GM12878 (cell line): ENCODE measurements at regions not wholly inside any gene's neighbourhood (a gene's known extent, or its start where the extent isn't known, plus 50 kb on each side); places are given as distances from the start of the nearest gene placed in this dataset.

ENCODE experiments used
- ATF3 ChIP-seq: IDR thresholded peaks from 2 replicates; pipeline ENCODE4 v1.6.1; 2011; ENCODE audit warnings: low read depth, mild to moderate bottlenecking, low read length, moderate library complexity, borderline replicate concordance; ENCODE audit errors: extremely low read depth
- BHLHE40 ChIP-seq, 2 experiments: fragments of 450-650 bp in 1 of 2; IDR thresholded peaks; 2 replicates each; pipeline ENCODE4 v1.6.1; 2011 to 2017; ENCODE audit warnings: low read depth in 2 of 2, borderline replicate concordance in 1 of 2, improper control_type of control experiment in 1 of 2, low read length in 1 of 2, mild to moderate bottlenecking in 1 of 2
- BRCA1 ChIP-seq: IDR thresholded peaks from 2 replicates; pipeline ENCODE4 v1.6.1; 2011; ENCODE audit warnings: low read depth, low read length, improper control_type of control experiment
- EGR1 ChIP-seq, 2 experiments: IDR thresholded peaks; 1 replicate in 1 of 2; 2 replicates in 1 of 2; pipeline ENCODE4 v1.6.1; 2011 to 2012; ENCODE audit warnings: low read depth in 2 of 2, low read length in 2 of 2, borderline replicate concordance in 1 of 2, mild to moderate bottlenecking in 1 of 2, moderate library complexity in 1 of 2
- NFYA ChIP-seq: IDR thresholded peaks from 2 replicates; pipeline ENCODE4 v1.6.1; 2011; ENCODE audit warnings: low read depth, mild to moderate bottlenecking, low read length, improper control_type of control experiment, borderline replicate concordance
- NR2C1 ChIP-seq: fragments of 450-650 bp; IDR thresholded peaks from 2 replicates; pipeline ENCODE4 v1.6.1; 2017; ENCODE audit warnings: antibody characterized with exemption, mild to moderate bottlenecking, moderate library complexity
- POLR2A ChIP-seq: IDR thresholded peaks from 2 replicates; pipeline ENCODE4 v1.6.1; 2011; ENCODE audit warnings: low read depth, mild to moderate bottlenecking, low read length
- POLR2AphosphoS5 ChIP-seq: IDR thresholded peaks from 2 replicates; pipeline ENCODE4 v1.6.1; 2011; ENCODE audit warnings: mild to moderate bottlenecking, low read length, inconsistent platforms
- RFX5 ChIP-seq: IDR thresholded peaks from 2 replicates; pipeline ENCODE4 v1.6.1; 2011; ENCODE audit warnings: low read depth, low read length, improper control_type of control experiment
- ZNF217 ChIP-seq: fragments of 450-650 bp; IDR thresholded peaks from 2 replicates; pipeline ENCODE4 v1.6.1; 2017; ENCODE audit warnings: antibody characterized with exemption, mild to moderate bottlenecking
- ZNF274 ChIP-seq: IDR thresholded peaks from one replicate; pipeline ENCODE4 v1.8.0; 2011; ENCODE audit not compliant: insufficient read length, insufficient read depth
- TF ChIP-seq, protein P1 (sequence below), 3 experiments: IDR thresholded peaks in 2 of 3; conservative IDR thresholded peaks in 1 of 3; 2 replicates each; pipeline ENCODE4 v1.5.1; 2011; ENCODE audit warnings: low read depth in 3 of 3, low read length in 3 of 3, mild to moderate bottlenecking in 3 of 3, control low read depth in 2 of 3, moderate library complexity in 2 of 3, inconsistent platforms in 1 of 3, mixed read lengths in 1 of 3; ENCODE audit not compliant: control insufficient read depth in 2 of 3, insufficient read depth in 1 of 3; ENCODE audit errors: extremely low read depth in 1 of 3

GRCh38 chr12:83615152-83615551 lies 928.4 kb downstream of the TMTC2 start:
- TF ChIP-seq, protein P1, sequence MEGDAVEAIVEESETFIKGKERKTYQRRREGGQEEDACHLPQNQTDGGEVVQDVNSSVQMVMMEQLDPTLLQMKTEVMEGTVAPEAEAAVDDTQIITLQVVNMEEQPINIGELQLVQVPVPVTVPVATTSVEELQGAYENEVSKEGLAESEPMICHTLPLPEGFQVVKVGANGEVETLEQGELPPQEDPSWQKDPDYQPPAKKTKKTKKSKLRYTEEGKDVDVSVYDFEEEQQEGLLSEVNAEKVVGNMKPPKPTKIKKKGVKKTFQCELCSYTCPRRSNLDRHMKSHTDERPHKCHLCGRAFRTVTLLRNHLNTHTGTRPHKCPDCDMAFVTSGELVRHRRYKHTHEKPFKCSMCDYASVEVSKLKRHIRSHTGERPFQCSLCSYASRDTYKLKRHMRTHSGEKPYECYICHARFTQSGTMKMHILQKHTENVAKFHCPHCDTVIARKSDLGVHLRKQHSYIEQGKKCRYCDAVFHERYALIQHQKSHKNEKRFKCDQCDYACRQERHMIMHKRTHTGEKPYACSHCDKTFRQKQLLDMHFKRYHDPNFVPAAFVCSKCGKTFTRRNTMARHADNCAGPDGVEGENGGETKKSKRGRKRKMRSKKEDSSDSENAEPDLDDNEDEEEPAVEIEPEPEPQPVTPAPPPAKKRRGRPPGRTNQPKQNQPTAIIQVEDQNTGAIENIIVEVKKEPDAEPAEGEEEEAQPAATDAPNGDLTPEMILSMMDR (IDR thresholded peaks at IDR 0.05 in 2 of 3, conservative IDR thresholded peaks at IDR 0.05 in 1 of 3; ENCODE audit: control insufficient read depth in 2 of 3, extremely low read depth in 1 of 3, insufficient read depth in 1 of 3, low read depth in 3 of 3, low read length in 3 of 3) = no peak
- TF ChIP-seq ZNF274 (no peak), BHLHE40 (IDR thresholded peaks at IDR 0.05; ENCODE audit: borderline replicate concordance in 1 of 2, low read depth in 2 of 2, low read length in 1 of 2) (no peak), NFYA (no peak), NR2C1 (no peak), BRCA1 (no peak), POLR2AphosphoS5 (no peak), POLR2A (no peak), EGR1 (IDR thresholded peaks at IDR 0.05; ENCODE audit: borderline replicate concordance in 1 of 2, low read depth in 2 of 2, low read length in 2 of 2) (no peak), ATF3 (no peak), ZNF217 (no peak), RFX5 (no peak)
